ENCODE measurements at regions not wholly inside any gene's neighbourhood (a gene's known extent, or its start where the extent isn't known, plus 50 kb on each side); places are given as distances from the start of the nearest gene placed in this dataset.

DNA sequence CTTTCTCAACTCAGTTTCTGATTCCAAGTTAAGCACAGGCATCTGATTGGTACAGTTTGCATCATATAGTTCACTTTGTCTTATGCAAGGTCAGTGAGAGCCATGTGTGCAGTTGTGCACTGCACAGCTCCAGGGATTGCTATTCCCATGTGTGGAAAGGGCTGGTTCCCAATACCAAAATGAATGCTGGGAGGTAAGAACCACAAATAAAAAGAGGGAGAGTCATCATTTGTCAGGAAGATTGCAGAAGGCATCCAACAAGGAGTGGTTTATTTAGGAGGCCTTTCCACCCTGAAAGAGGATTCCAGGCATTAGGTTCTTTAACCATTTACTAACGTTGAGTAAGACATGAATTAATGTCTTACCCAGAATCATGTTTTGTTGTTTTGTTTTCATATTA lies 141.2 kb upstream of the ST6GAL2 start:
- Mint-ChIP-seq H3K4me3 (no peak overlapping the region), H3K27ac (no peak overlapping the region), H3K9me3 (peaks cover 9% of the 10 kb centered on the region), H3K27me3 (no peaks in the 10 kb centered on the region), H3K4me1 (no peaks in the 10 kb centered on the region), H3K36me3 (no peaks in the 10 kb centered on the region)
- ATAC-seq: no peak

GRCh38 chr2:107027810-107028209 lies 141.8 kb upstream of the ST6GAL2 start:
- Mint-ChIP-seq H3K4me1 (no peaks in the 10 kb centered on the region), H3K36me3 (no peaks in the 10 kb centered on the region), H3K4me3 (no peak overlapping the region), H3K27ac (no peak overlapping the region), H3K9me3 (peaks cover 9% of the 10 kb centered on the region), H3K27me3 (no peaks in the 10 kb centered on the region)
- ATAC-seq: no peak

GRCh38 chr2:107028661-107029060 lies 142.7 kb upstream of the ST6GAL2 start:
- no peaks in the 10 kb centered on the region for H3K4me1 Mint-ChIP-seq
- H3K27me3 Mint-ChIP-seq: no peaks in the 10 kb centered on the region
- H3K36me3 Mint-ChIP-seq: no peaks in the 10 kb centered on the region
- H3K27ac Mint-ChIP-seq: no peak overlapping the region
- H3K9me3 Mint-ChIP-seq: peaks cover 9% of the 10 kb centered on the region
- H3K4me3 Mint-ChIP-seq: no peak overlapping the region
- ATAC-seq: no peak

GRCh38 chr2:107036293-107036692 lies 150.3 kb upstream of the ST6GAL2 start:
- Mint-ChIP-seq H3K4me3 (no peak overlapping the region), H3K27ac (no peak overlapping the region), H3K4me1 (no peaks in the 10 kb centered on the region), H3K27me3 (no peaks in the 10 kb centered on the region), H3K9me3 (peaks cover 15% of the 10 kb centered on the region), H3K36me3 (no peaks in the 10 kb centered on the region)
- no peak for ATAC-seq

- H3K36me3 Mint-ChIP-seq: no peaks in the 10 kb centered on the region
- no peaks in the 10 kb centered on the region for H3K27me3 Mint-ChIP-seq
- H3K27ac Mint-ChIP-seq: no peak overlapping the region
- no peak for ATAC-seq
- no peaks in the 10 kb centered on the region for H3K4me1 Mint-ChIP-seq
- peaks cover 12% of the 10 kb centered on the region for H3K9me3 Mint-ChIP-seq
- H3K4me3 Mint-ChIP-seq: no peak overlapping the region
Observed at GRCh38 chr2:107062173-107062572, 176.2 kb upstream of the ST6GAL2 start.

DNA sequence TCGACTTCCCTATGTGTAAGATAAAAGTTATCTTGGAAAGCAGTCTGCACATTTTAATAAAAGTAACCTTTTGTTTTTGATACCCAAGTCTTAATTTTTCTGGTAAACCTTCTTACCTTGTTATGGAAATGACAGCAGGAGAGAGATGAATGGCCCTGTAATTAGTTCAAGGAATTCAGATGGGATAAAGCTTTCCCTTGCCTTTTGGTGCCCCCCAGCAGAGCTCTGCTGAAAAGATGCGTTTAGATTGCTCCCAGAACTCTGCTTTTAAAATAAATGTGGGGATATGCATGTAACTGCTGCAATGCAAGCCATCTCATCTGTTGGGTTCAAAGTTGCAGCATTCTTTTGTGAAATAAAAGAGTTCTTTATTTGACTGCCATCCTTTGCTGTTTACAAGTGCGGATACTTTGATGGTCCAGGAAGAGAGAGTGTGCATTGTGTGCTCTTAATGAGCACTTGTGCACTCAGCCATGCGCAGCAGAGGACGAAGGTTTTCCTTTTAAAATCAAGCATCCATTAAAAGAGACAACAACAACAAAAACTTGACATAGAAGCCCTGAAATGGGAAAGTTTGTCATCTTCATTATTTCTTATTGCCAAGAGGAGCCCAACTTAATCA lies 176.7 kb upstream of the ST6GAL2 start:
- Mint-ChIP-seq H3K27me3 (no peaks in the 10 kb centered on the region), H3K27ac (no peak overlapping the region), H3K4me1 (no peaks in the 10 kb centered on the region), H3K4me3 (no peak overlapping the region), H3K36me3 (no peaks in the 10 kb centered on the region), H3K9me3 (peaks cover 12% of the 10 kb centered on the region)
- no peak for ATAC-seq

GRCh38 chr2:107063228-107063627 lies 177.3 kb upstream of the ST6GAL2 start:
- no peak for ATAC-seq
- no peaks in the 10 kb centered on the region for H3K4me1 Mint-ChIP-seq

GRCh38 chr2:107064750-107065149 lies 178.8 kb upstream of the ST6GAL2 start:
- Mint-ChIP-seq H3K4me3 (no peak overlapping the region), H3K36me3 (no peaks in the 10 kb centered on the region), H3K27me3 (no peaks in the 10 kb centered on the region), H3K27ac (no peak overlapping the region), H3K9me3 (no peaks in the 10 kb centered on the region), H3K4me1 (no peaks in the 10 kb centered on the region)
- ATAC-seq: no peak

More at GRCh38 chr2:107063228-107063627, 177.3 kb upstream of the ST6GAL2 start:
- no peaks in the 10 kb centered on the region for H3K36me3 Mint-ChIP-seq
- no peaks in the 10 kb centered on the region for H3K27me3 Mint-ChIP-seq
- H3K4me3 Mint-ChIP-seq: no peak overlapping the region
- H3K27ac Mint-ChIP-seq: no peak overlapping the region
- H3K9me3 Mint-ChIP-seq: peaks cover 9% of the 10 kb centered on the region

GRCh38 chr2:107068069-107068916 lies 182.3 kb upstream of the ST6GAL2 start:
- H3K27ac Mint-ChIP-seq: no peak overlapping the region
- H3K27me3 Mint-ChIP-seq: no peaks in the 10 kb centered on the region
- no peak for ATAC-seq
- H3K4me3 Mint-ChIP-seq: no peak overlapping the region
- no peaks in the 10 kb centered on the region for H3K9me3 Mint-ChIP-seq
- H3K36me3 Mint-ChIP-seq: no peaks in the 10 kb centered on the region
- H3K4me1 Mint-ChIP-seq: no peaks in the 10 kb centered on the region

- H3K4me3 Mint-ChIP-seq: no peak overlapping the region
- no peaks in the 10 kb centered on the region for H3K4me1 Mint-ChIP-seq
- H3K27ac Mint-ChIP-seq: no peak overlapping the region
- no peaks in the 10 kb centered on the region for H3K27me3 Mint-ChIP-seq
- ATAC-seq: no peak
- H3K9me3 Mint-ChIP-seq: no peaks in the 10 kb centered on the region
- H3K36me3 Mint-ChIP-seq: no peaks in the 10 kb centered on the region
Observed at GRCh38 chr2:107069890-107070289, 183.9 kb upstream of the ST6GAL2 start.

- ATAC-seq: no peak
- H3K4me1 Mint-ChIP-seq: no peaks in the 10 kb centered on the region
Observed at GRCh38 chr2:107072150-107072940, 186.4 kb upstream of the ST6GAL2 start.

GRCh38 chr2:107078584-107078983 lies 192.6 kb upstream of the ST6GAL2 start:
- Mint-ChIP-seq H3K36me3 (no peaks in the 10 kb centered on the region), H3K4me3 (no peak overlapping the region), H3K9me3 (no peaks in the 10 kb centered on the region), H3K27me3 (no peaks in the 10 kb centered on the region), H3K4me1 (no peaks in the 10 kb centered on the region), H3K27ac (no peak overlapping the region)
- ATAC-seq: no peak

More at GRCh38 chr2:107072150-107072940, 186.4 kb upstream of the ST6GAL2 start:
- Mint-ChIP-seq H3K36me3 (no peaks in the 10 kb centered on the region), H3K9me3 (no peaks in the 10 kb centered on the region), H3K27ac (no peak overlapping the region), H3K4me3 (no peak overlapping the region), H3K27me3 (no peaks in the 10 kb centered on the region)

DNA sequence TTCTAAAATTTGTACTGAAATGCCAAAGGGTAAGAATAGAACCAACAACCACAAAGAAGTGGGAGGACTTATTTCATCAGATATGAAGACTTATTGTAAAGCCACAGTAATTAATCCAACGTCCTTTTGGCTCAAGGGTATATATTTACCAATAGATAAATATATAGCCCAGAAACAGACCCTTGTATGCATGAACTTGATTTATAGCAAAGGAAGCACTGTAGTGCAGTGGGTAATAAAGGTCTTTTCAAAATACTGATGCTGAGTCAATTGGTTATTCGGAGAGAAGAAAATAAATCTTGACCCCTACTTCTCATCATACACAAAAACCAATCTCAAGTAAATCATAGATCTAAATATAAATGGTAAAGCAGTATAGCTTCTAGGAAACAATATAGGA lies 200.5 kb upstream of the ST6GAL2 start:
- no peak for ATAC-seq
- no peaks in the 10 kb centered on the region for H3K36me3 Mint-ChIP-seq
- H3K9me3 Mint-ChIP-seq: peaks cover 2% of the 10 kb centered on the region
- no peak overlapping the region for H3K4me3 Mint-ChIP-seq
- H3K4me1 Mint-ChIP-seq: no peaks in the 10 kb centered on the region
- no peak overlapping the region for H3K27ac Mint-ChIP-seq
- H3K27me3 Mint-ChIP-seq: no peaks in the 10 kb centered on the region

- no peak overlapping the region for H3K4me3 Mint-ChIP-seq
- no peaks in the 10 kb centered on the region for H3K36me3 Mint-ChIP-seq
Observed at GRCh38 chr2:107088156-107088555, 202.2 kb upstream of the ST6GAL2 start.

DNA sequence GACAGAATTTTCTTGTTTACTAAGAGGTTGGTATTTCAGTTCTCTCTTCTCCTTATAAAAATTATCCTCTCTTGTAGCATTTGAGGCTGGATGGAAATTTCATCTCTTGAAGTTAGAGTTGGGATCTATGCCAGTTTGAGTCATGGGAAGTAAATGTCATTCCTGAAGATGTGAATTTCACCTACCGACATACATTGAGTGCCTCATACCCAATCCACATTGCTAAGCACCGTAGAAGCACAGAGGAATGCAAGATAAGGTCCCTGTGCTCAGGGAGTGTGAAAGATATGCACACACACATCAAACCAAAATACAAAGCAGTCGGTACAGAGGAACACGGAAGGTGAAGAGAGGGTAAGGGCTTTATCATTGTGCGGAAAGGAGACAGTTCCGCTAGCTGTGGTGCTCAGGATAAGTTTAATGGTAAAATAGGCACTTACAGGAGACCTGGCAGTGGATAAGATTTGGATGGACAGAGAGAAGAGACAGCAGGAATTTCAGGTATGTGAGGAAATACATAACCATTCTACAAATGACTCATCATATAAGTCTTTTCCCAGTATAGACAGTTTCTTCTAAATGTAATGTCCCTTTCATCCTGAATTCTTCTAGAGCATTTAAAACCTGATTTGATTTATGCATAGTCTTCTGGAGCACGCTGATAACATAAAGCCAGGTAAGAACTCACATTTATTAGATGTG lies 205.3 kb upstream of the ST6GAL2 start:
- Mint-ChIP-seq H3K27me3 (no peaks in the 10 kb centered on the region), H3K27ac (no peak overlapping the region), H3K4me3 (no peak overlapping the region), H3K36me3 (no peaks in the 10 kb centered on the region), H3K9me3 (no peaks in the 10 kb centered on the region), H3K4me1 (no peaks in the 10 kb centered on the region)
- no peak for ATAC-seq

More at GRCh38 chr2:107088156-107088555, 202.2 kb upstream of the ST6GAL2 start:
- H3K27ac Mint-ChIP-seq: no peak overlapping the region
- H3K4me1 Mint-ChIP-seq: no peaks in the 10 kb centered on the region
- peaks cover 2% of the 10 kb centered on the region for H3K9me3 Mint-ChIP-seq
- no peaks in the 10 kb centered on the region for H3K27me3 Mint-ChIP-seq
- no peak for ATAC-seq

Data from stimulated activated memory B cell treated with anti-CD40 and anti-IgM and Interleukin-4, amounts not matched to agents 10 μg/mL and 1 μg/mL and 100 μg/mL, for 72 hours (primary cell).